ENCODE measurements at regions not wholly inside any gene's neighbourhood (a gene's known extent, or its start where the extent isn't known, plus 50 kb on each side); places are given as distances from the start of the nearest gene placed in this dataset.

- in situ Hi-C loops (cut with MboI; ENCODE audit: low sequenced_read_pairs): no loop called here
These were observed 147.0 kb upstream of the NTM start for GRCh38 chr11:131223198-131223991.

DNA sequence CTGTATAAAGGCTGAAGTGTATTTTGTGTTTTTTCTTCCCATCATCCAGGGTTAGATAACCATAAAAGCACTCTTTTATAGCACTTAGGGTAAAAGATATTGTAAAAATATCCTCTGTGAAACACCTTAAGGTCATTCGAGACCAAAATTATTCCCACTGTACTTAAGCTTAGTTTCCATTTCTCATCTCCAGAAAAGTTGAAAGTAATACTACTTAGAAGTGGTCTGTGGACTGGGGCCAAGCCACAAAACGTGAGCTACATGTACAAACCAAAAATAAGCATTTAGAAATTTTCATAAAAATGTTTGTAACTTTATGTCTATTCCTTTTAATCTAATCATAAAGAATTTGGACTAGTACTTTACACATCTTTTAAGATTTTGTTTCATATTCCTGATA is 142.0 kb upstream of the NTM start:
- in situ Hi-C loops (cut with MboI; ENCODE audit: low sequenced_read_pairs): no loop called here

- in situ Hi-C loops (cut with MboI; ENCODE audit: low sequenced_read_pairs): no loop called here
These were observed 141.2 kb upstream of the NTM start for GRCh38 chr11:131229221-131229620.

DNA sequence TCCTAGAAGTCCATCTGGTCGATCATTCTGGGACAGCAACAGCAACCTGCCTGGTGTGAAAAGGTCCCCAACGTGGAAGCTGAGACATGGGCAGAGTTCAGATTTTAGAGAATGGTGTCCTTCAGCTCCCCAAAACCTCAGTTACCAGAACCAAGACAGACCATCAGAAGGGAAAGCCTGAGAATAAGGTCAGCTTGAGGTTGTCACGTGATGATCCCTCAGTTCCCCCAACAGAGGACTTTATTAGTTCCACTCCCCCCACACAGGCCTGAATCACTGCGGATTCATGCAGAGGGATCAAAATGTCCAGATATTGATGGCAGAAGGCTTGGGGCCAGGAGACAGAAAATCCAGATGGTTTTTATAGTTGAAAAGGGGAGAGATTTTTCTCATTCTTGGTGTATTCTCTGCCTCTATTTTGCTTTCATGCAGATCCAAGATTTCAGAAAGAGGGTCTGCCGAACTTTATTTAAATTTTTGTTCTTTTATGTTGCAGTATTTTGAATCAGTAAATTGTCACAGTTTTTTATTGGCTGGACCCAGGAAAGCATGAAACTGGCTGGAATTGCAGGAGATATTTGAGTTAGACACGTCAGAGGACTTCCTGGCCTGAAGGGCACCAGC is 139.0 kb upstream of the NTM start:
- in situ Hi-C loops (cut with MboI; ENCODE audit: low sequenced_read_pairs): no loop called here

DNA sequence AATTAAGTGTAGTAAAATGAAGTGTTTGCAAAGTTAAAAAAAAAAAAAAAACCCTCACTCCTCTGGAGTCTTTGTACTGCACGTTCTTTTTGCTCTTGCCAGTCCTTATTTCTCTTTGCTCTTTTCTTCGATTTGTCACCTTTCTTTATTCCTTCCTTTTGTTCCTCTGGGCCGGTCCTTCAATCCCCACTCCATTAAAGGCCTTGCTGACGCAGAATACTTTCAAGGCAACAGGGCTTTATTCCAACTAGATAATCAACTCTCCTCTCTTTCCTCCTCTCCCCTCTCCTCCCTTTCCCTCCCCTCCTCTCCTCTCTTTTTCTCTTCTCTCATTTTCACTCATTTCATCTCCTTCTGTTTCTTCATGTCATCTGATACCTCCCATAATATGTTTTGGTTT is 138.2 kb upstream of the NTM start:
- in situ Hi-C loops (cut with MboI; ENCODE audit: low sequenced_read_pairs): no loop called here

DNA sequence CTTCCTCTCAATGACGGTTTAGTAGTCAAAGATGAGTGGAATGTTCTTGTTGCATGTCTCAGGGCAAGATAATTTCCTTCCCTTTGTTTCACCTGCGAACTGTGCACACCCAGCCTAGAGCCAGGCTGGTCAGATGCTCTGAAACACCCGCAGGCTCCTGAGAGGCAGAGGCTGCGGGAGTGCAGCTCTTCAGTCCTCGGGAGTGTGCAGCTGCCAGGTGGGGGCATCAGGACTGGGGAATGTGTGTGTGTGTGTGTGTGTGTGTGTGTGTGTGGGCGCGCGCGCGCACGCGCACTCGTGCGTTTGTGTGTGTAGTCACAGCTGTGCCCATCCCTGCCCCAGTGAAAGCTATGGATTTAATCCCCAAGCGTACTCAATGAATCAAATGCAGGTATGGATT is 136.2 kb upstream of the NTM start:
- in situ Hi-C loops (cut with MboI; ENCODE audit: low sequenced_read_pairs): no loop called here

DNA sequence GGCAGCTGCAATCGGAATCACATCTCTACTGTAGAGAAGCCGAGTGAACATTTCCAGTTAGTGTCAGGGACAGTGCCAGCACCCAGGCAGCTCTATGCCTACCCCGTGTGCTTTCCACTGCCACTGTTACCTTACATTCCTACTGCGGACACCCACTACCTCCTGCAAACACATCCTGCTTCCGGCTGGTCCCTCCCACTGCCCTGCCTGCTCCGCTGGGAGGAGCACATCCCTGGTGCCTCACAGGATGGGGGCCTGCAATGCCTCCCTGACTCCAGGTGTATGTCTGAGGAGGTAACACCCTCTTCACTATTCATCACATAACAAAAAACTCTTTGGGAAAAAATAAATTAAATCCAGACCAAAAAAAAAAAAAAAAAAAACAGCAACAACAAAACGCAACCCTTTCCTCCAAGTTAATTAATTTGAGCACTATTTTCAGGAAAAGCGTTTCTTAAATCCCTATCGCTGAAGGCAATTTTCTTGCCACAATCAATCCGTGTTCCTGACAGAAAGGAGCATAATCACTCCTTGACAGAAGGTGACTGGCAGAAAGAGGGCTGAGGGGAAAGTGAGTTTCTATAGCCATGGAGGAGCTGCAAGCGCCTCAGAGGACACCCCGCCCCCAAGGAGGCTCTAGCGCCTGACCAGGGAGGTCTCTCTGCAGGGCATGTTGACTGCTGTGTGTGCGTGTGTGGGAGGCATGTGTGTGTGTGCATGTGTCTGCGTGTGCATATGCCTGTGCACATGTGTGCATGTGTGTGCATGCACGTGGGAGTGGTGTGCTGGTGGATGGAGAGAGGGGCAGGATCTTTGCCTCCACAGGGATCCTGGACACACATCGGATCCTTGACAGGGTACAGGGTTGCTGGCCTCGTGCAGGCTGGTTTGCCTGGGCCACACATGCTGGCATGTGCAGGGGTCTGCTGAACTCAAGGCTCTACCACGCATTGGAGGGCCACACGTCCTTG is 134.8 kb upstream of the NTM start:
- in situ Hi-C loops (cut with MboI; ENCODE audit: low sequenced_read_pairs): no loop called here

DNA sequence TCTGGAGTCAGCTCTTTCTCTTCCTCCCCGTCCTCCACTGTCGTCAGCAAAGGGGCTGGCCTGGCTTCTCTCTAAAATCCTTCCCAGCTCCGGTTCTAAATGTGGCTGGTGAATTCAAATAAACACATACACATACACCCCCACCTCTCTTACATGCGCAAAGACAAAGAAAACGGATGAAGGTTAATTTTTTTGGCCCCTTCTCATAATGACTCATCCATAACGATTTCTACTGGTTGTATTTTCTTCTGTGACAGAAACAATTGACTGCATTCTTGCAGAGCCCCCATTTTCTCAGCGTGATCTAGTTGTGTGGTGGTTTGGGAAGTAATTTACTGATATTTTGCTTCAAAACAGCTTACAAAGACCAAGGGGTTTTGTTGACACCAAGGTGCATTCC is 130.0 kb upstream of the NTM start:
- in situ Hi-C loops (cut with MboI; ENCODE audit: low sequenced_read_pairs): no loop called here

DNA sequence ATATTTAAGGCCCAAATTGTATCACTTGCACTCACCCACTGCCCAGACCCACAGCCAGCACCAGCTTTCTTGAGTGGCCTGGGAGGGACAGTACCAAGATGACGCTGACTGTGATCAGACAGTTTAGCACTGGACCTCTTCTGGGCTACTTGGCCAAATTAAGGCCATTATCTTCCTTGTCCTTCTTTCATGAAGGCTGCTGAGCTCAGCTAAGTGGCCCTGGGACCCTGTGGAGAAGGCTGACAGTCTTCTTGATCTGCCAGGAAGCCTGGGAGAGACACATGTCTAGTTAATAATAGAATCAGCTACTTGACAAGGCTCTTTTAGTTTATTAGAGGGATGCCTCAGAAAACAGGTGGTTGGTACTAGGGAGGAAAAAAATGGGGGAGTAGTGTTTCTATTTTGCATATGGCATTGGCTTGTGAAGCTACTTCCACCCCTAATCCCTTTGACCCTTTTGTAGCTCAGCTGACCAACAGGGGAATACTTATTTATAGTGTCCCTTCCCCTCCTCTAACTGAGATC is 127.9 kb upstream of the NTM start:
- in situ Hi-C loops (cut with MboI; ENCODE audit: low sequenced_read_pairs): no loop called here

DNA sequence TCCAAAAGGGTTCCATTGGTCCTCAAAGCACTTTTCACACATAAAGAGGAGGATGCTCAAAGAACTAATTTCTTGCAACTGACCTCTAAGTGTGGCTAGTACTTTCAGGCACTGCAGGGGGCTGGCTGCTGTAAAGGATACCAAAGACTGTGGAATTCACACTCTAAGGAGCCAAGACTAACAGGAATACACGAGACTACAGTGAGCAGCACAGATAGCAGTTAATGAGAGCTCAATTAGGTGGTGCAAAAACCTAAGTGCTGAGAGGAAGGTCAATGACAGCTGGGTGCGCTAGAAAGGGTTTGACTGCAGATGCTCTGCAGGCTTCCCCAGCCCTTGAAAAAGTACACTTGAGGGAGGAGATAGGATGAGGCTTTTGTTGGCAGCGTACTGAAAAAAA is 124.3 kb upstream of the NTM start:
- in situ Hi-C loops (cut with MboI; ENCODE audit: low sequenced_read_pairs): no loop called here

DNA sequence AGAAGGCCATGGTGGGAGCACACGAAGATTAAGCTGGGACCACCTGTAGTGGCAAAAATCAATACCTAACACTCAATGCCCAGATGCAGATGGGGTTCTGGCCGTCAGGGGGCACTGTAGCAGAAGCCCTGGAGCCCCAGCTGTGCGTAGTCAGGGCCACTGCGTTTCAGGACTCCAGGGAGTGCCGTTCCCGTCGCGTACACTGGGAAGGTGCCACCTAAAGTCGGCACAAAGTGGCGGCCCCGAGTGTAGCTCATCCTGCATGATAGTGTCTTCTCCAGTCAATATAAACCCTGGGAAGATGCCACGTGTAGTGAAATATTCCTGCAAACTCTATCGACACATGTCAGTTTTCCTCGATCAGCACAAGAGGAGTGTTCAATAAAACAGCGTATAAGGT is 123.8 kb upstream of the NTM start:
- in situ Hi-C loops (cut with MboI; ENCODE audit: low sequenced_read_pairs): no loop called here

GRCh38 chr11:131248588-131248987 is 121.8 kb upstream of the NTM start:
- in situ Hi-C loops (cut with MboI; ENCODE audit: low sequenced_read_pairs): no loop called here

DNA sequence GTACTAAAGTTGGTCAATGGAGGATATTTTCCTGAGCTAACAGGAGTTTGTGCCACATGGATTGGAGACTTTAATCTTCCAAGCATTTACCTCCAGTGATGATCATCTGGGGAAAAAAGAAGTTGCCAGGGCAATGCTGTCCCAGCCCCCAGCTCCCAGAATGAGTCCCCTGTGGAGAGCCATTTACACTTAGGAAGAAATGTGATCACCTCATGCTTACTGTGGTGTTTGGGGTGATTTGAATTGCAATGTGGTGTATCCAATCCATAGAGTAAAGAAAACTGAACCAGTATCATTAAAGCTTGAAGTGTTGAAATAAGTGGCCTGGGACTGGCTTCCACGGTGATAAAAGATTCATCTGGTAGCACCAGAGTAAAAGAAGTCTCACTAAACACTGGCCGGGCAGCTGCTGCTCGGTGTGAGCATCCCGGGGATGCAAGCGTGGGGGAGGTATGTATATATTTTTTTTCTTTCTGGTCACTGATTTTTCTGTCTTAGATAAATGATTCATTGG is 117.2 kb upstream of the NTM start:
- in situ Hi-C loops (cut with MboI; ENCODE audit: low sequenced_read_pairs): no loop called here

GRCh38 chr11:131253656-131254151 is 116.7 kb upstream of the NTM start:
- in situ Hi-C loops (cut with MboI; ENCODE audit: low sequenced_read_pairs): no loop called here

GRCh38 chr11:131254254-131254653 is 116.2 kb upstream of the NTM start:
- in situ Hi-C loops (cut with MboI; ENCODE audit: low sequenced_read_pairs): no loop called here

DNA sequence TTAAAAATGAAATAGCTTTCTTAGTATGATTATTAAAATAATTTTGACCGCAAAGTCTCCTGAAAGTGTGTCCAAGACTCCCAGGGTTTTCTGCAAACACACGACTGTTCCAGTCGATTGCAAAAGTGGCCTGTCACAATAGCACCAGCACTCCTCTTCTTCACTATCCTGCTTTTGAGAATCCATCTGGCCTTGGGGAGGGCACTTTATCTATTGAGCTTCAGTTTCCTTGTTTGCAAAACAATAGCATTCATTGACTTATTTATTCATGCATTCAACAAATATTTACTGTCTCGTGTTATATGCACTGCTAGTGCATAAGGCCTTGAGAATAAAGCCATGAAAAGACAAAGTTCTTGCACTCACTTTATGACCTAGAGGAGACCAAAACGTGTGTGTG is 96.2 kb upstream of the NTM start:
- in situ Hi-C loops (cut with MboI; ENCODE audit: low sequenced_read_pairs): no loop called here

DNA sequence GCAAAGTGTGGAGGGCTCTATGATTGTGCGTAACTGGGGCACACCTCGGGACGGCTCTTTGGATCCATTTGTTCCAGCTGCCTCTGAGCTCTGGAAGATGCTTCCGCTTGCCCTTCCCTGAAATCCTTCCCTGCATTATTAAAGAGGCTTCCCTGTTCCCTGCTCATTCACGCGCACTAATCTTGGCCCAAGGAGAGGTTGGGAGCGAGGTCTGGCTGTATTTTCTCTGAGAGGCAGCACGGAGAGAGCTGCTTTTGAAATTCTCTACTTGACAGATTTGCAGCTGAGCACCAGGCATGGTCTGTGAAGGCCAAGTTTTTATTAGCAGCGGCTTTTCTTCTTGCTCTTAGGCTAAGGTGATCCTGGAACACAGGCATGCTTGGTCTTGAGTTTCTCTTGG is 94.8 kb upstream of the NTM start:
- in situ Hi-C loops (cut with MboI; ENCODE audit: low sequenced_read_pairs): no loop called here

GRCh38 chr11:131278472-131278871 is 91.9 kb upstream of the NTM start:
- in situ Hi-C loops (cut with MboI; ENCODE audit: low sequenced_read_pairs): no loop called here

GRCh38 chr11:131279654-131280384 is 90.6 kb upstream of the NTM start:
- in situ Hi-C loops (cut with MboI; ENCODE audit: low sequenced_read_pairs): no loop called here

- in situ Hi-C loops (cut with MboI; ENCODE audit: low sequenced_read_pairs): no loop called here
These were observed 89.1 kb upstream of the NTM start for GRCh38 chr11:131281316-131281715.
